ENCODE measurements at regions not wholly inside any gene's neighbourhood (a gene's known extent, or its start where the extent isn't known, plus 50 kb on each side); places are given as distances from the start of the nearest gene placed in this dataset.

- DNase-seq (ENCODE audit: low read depth), result no peak
- TF ChIP-seq CTCF (IDR thresholded peaks at IDR 0.05; ENCODE audit: insufficient read depth, low read depth, low read length), result no peak
- no peak overlapping the region for H3K4me3 ChIP-seq (ENCODE audit: low read depth, low read length)
Observed at GRCh38 chr5:117182104-117182503, 607.5 kb upstream of the SEMA6A start.

- no peak overlapping the region for H3K4me3 ChIP-seq (ENCODE audit: low read depth, low read length)
- no peak for DNase-seq (ENCODE audit: low read depth)
- no peak for TF ChIP-seq CTCF (IDR thresholded peaks at IDR 0.05; ENCODE audit: insufficient read depth, low read depth, low read length)
Observed at GRCh38 chr5:117177302-117177701, 602.7 kb upstream of the SEMA6A start.

- no peak overlapping the region for H3K4me3 ChIP-seq (ENCODE audit: low read depth, low read length)
- TF ChIP-seq CTCF (IDR thresholded peaks at IDR 0.05; ENCODE audit: insufficient read depth, low read depth, low read length), result no peak
- DNase-seq (ENCODE audit: low read depth), result no peak
Observed at GRCh38 chr5:117165068-117165467, 590.4 kb upstream of the SEMA6A start.

GRCh38 chr5:117161718-117162335 is 587.2 kb upstream of the SEMA6A start:
- TF ChIP-seq CTCF (IDR thresholded peaks at IDR 0.05; ENCODE audit: insufficient read depth, low read depth, low read length), result no peak
- DNase-seq (ENCODE audit: low read depth), result no peak
- H3K4me3 ChIP-seq (ENCODE audit: low read depth, low read length), result no peak overlapping the region

- no peak overlapping the region for H3K4me3 ChIP-seq (ENCODE audit: low read depth, low read length)
- DNase-seq (ENCODE audit: low read depth), result no peak
- no peak for TF ChIP-seq CTCF (IDR thresholded peaks at IDR 0.05; ENCODE audit: insufficient read depth, low read depth, low read length)
Observed at GRCh38 chr5:117160391-117160790, 585.8 kb upstream of the SEMA6A start.

- DNase-seq (ENCODE audit: low read depth), result no peak
- no peak for TF ChIP-seq CTCF (IDR thresholded peaks at IDR 0.05; ENCODE audit: insufficient read depth, low read depth, low read length)
- H3K4me3 ChIP-seq (ENCODE audit: low read depth, low read length), result no peak overlapping the region
Observed at GRCh38 chr5:117149312-117149711, 574.7 kb upstream of the SEMA6A start.

GRCh38 chr5:117144086-117144485 is 569.5 kb upstream of the SEMA6A start:
- no peak for DNase-seq (ENCODE audit: low read depth)
- no peak overlapping the region for H3K4me3 ChIP-seq (ENCODE audit: low read depth, low read length)
- TF ChIP-seq CTCF (IDR thresholded peaks at IDR 0.05; ENCODE audit: insufficient read depth, low read depth, low read length), result no peak
